Esophagus mucosa (tissue), 1 donor: ENCODE measurements at regions not wholly inside any gene's neighbourhood (a gene's known extent, or its start where the extent isn't known, plus 50 kb on each side); places are given as distances from the start of the nearest gene placed in this dataset.

Experiments used
- ATAC-seq: fragments of 200-7000 bp; cut with Tn5 transposase; one replicate; pipeline ENCODE4 v1.9.1; 2020
- donor health status: DM: yes; HTN: yes; CAD: no.

DNA sequence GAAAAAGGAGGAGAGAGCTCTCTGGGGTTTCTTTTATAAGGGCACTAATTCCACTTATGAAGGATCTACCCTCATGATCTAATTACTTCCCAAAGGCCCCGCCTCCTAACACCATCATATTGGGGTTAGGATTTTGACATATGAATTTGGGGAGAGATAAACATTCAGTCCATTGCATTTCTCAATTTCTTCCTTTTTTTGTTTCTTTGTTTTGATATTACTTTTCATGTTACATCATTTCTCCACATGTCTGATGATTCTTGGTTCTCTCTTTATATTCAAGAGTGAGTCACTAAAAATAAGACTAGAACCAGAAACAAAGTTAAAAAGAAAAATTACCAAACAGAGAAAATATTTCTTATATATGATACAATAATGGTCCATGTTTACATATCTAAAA, 63.2 kb upstream of the DUSP10 start:
- no peak for ATAC-seq

GRCh38 chr1:221804303-221804702, 62.4 kb upstream of the DUSP10 start:
- no peak for ATAC-seq

- peak; percentile 92 for ATAC-seq
Observed at GRCh38 chr1:221801773-221802516, 60.1 kb upstream of the DUSP10 start.

GRCh38 chr1:221801251-221801661, 59.4 kb upstream of the DUSP10 start:
- no peak for ATAC-seq

GRCh38 chr1:221800831-221801230, 58.9 kb upstream of the DUSP10 start:
- ATAC-seq: no peak

- ATAC-seq: no peak
Observed at GRCh38 chr1:221797506-221797905, 55.6 kb upstream of the DUSP10 start.

- ATAC-seq: no peak
Observed at GRCh38 chr1:221796700-221797099, 54.8 kb upstream of the DUSP10 start.

DNA sequence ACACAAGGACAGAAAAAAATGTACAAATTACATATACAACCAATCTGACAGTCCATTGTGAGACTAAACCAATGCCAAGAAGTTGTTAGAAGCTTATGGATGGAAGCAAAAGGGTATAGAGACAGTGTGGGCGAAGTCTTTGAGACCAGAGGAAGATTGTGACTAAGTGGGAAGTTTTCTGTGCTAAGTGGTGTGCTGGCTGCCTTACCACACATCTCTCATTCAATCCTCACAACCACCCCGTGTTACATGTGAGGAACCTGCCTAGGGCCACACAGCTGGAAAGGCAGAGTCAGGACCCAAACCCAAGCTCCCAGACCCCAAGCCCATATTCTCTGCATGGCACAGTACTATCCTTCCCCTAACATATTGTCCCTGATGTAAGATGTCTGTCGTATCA, 53.5 kb upstream of the DUSP10 start:
- no peak for ATAC-seq

DNA sequence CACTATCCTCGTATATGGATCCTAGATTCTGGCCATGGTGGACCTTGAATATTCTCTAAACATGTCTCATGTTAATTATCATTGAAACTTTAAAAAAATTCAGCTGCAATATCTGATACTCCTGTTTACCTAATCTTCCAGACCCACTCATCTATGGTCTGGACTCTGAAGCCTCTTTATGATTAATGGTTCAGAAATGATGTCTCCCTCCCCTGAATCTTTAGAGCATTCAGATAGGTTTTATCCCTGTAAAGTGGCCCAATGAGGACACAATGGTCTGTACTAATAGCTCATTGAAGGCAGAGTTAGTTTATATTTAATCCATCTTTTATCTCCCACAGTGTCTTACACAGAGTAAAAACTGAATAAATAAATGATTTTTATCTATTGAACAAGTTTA, 53.0 kb upstream of the DUSP10 start:
- ATAC-seq: no peak

- ATAC-seq: peak; percentile 35
Observed at GRCh38 chr1:221794079-221794670, 52.3 kb upstream of the DUSP10 start.

- peak; percentile 68 for ATAC-seq
Observed at GRCh38 chr1:221793439-221794078, 51.7 kb upstream of the DUSP10 start.

DNA sequence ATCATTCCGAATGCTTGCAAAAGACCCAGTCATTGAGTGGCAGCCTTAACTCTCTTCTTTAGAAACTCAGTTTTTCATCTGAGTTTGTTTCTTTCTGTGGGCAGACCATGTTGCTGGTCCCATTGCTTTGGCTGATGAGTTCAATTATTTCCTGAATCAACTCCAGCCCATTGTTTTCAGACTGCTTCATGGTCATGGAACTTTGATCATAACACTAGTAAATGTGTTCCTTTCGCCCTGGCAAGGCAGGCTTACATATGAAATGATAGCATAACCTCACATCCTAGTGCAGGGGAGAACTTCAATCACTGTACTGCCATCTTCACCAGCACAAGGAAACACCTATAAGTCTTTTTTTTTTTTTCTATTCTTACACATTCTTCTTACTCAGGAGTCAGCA, 50.0 kb upstream of the DUSP10 start:
- no peak for ATAC-seq
